DND-41 (cell line): ENCODE measurements at regions not wholly inside any gene's neighbourhood (a gene's known extent, or its start where the extent isn't known, plus 50 kb on each side); places are given as distances from the start of the nearest gene placed in this dataset.

ENCODE experiments used
- ATAC-seq: fragments of 200-7000 bp; cut with Tn5 transposase; 3 replicates; pipeline ENCODE4 v1.9.1; 2021; ENCODE audit warnings: low read depth; ENCODE audit not compliant: insufficient read depth
- DNase-seq: peaks from one replicate; pipeline ENCODE4 v3.0.0-alpha.2; 2020
- H2AFZ ChIP-seq: 2 replicates; pipeline ENCODE4 v1.6.0; 2012; ENCODE audit warnings: low read depth, low read length
- H3K27ac ChIP-seq: 2 replicates; pipeline ENCODE4 v1.5.1; 2012; ENCODE audit warnings: low read length, inconsistent platforms
- H3K27me3 ChIP-seq: fragments of 200-600 bp; sonication (generic); 2 replicates; pipeline ENCODE4 v1.6.0; 2012; ENCODE audit warnings: low read length, mild to moderate bottlenecking, inconsistent platforms; ENCODE audit not compliant: insufficient read depth, poor library complexity
- H3K36me3 ChIP-seq: 2 replicates; pipeline ENCODE4 v1.5.1; 2012; ENCODE audit warnings: low read length, inconsistent platforms; ENCODE audit not compliant: insufficient read depth
- H3K4me1 ChIP-seq: 2 replicates; pipeline ENCODE4 v1.5.1; 2012; ENCODE audit warnings: mild to moderate bottlenecking, low read length; ENCODE audit not compliant: insufficient read depth
- H3K4me2 ChIP-seq: 2 replicates; pipeline ENCODE4 v1.6.0; 2012; ENCODE audit warnings: mild to moderate bottlenecking, moderate library complexity, low read length, inconsistent platforms; ENCODE audit not compliant: insufficient read depth
- H3K4me3 ChIP-seq, 2 experiments: fragments of 200-600 bp in 1 of 2; shearing (Covaris generic) in 1 of 2; 2 replicates each; pipeline ENCODE4 v1.5.1; 2012 to 2016; ENCODE audit warnings: inconsistent platforms in 2 of 2, low read length in 2 of 2, mild to moderate bottlenecking in 2 of 2, low read depth in 1 of 2, moderate library complexity in 1 of 2
- H3K79me2 ChIP-seq: 2 replicates; pipeline ENCODE4 v1.6.0; 2012; ENCODE audit warnings: low read length, inconsistent platforms; ENCODE audit not compliant: insufficient read depth
- H3K9ac ChIP-seq: 2 replicates; pipeline ENCODE4 v1.6.0; 2012; ENCODE audit warnings: low read depth, mild to moderate bottlenecking, inconsistent platforms, low read length, moderate library complexity
- H3K9me3 ChIP-seq: 2 replicates; pipeline ENCODE4 v1.5.1; 2012; ENCODE audit warnings: low read length, moderate library complexity, mild to moderate bottlenecking, inconsistent platforms; ENCODE audit not compliant: insufficient read depth, severe bottlenecking
- H4K20me1 ChIP-seq: 2 replicates; pipeline ENCODE4 v1.6.0; 2012; ENCODE audit warnings: low read length; ENCODE audit not compliant: insufficient read depth
- CTCF ChIP-seq: IDR thresholded peaks from 2 replicates; pipeline ENCODE4 v1.5.1; 2012; ENCODE audit warnings: borderline replicate concordance, low read length, moderate library complexity, mild to moderate bottlenecking; ENCODE audit not compliant: poor library complexity, severe bottlenecking; ENCODE audit errors: extremely low read depth
- EZH2 ChIP-seq: IDR thresholded peaks from 3 replicates; pipeline ENCODE4 v1.6.1; 2012; ENCODE audit warnings: borderline replicate concordance, low read depth, mild to moderate bottlenecking, moderate library complexity, low read length, inconsistent platforms; ENCODE audit not compliant: severe bottlenecking

DNA sequence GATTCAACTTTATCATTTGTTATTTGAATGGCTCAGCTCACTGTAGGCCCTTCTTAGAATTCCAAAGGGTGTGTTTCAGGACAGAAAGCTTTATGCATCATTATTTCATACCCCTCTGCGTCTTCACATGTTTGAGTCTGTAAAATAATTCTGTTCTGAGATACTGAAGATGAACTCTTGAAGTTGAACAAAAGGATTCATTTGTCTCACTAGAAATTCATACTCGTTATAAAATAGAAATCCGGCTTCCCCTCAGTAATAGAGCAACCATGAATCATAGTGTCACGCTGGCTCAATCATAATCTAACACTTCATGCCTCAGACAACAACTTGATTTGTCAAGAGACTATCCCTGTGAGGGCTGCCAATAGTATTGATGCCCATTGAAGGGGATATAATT lies 1015.4 kb upstream of the SEMA6D start:
- H3K9me3 ChIP-seq = no peaks in the 10 kb centered on the region
- H3K36me3 ChIP-seq = no peaks in the 10 kb centered on the region
- no peak overlapping the region for H3K9ac ChIP-seq
- H3K27me3 ChIP-seq = no peaks in the 10 kb centered on the region
- H3K4me2 ChIP-seq = no peak overlapping the region
- H2AFZ ChIP-seq = no peak overlapping the region
- no peak for TF ChIP-seq EZH2
- no peak for TF ChIP-seq CTCF
- no peak overlapping the region for H3K4me3 ChIP-seq
- H3K4me1 ChIP-seq = no peaks in the 10 kb centered on the region
- no peaks in the 10 kb centered on the region for H4K20me1 ChIP-seq
- H3K79me2 ChIP-seq = no peaks in the 10 kb centered on the region
- ATAC-seq (no peak), DNase-seq (no peak)
- no peak overlapping the region for H3K27ac ChIP-seq

DNA sequence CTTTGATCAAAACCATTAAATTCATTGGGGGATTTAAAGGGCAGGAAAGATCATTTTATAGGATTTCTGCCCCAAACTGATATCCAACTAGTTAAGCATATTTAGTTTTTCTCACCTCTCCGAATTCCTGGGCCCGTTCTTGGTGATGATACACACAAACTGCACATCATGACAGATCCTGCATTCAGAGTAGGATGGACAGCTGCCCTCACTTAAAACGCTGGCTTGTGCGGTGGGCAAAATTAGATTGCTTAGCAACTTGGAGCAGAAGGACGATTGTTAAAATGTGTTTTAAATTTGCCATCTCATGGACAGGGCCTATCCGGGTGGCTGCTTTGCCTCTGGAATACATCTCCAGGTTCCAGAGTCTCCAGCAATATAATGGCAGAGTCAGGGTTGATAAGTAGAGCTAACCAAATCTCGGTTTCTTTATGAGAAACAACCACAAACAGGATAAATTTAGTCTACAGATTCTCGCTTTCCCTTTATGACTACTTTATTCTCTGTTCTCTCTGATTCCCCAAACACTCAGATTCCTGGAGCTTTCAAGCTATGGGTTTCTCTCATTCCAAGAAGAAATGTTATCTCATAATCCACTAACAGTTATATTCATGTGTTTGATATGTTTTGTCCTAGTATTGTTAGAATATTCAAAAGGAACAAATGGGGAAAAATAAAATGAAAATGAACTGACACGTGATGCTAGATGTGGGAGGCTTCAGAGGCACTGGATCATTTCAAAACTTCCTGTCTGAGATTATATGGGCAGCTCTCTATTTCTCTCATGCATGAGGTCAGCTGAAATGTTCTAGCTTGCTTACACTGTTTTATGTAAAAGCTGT lies 1014.1 kb upstream of the SEMA6D start:
- no peak overlapping the region for H3K9ac ChIP-seq
- no peaks in the 10 kb centered on the region for H4K20me1 ChIP-seq
- H3K9me3 ChIP-seq = no peaks in the 10 kb centered on the region
- ATAC-seq = no peak
- H3K4me3 ChIP-seq = no peak overlapping the region
- TF ChIP-seq CTCF = no peak
- TF ChIP-seq EZH2 = no peak
- H2AFZ ChIP-seq = no peak overlapping the region
- no peaks in the 10 kb centered on the region for H3K79me2 ChIP-seq
- DNase-seq = no peak
- H3K27me3 ChIP-seq = no peaks in the 10 kb centered on the region
- H3K36me3 ChIP-seq = no peaks in the 10 kb centered on the region
- no peaks in the 10 kb centered on the region for H3K4me1 ChIP-seq
- H3K27ac ChIP-seq = no peak overlapping the region
- no peak overlapping the region for H3K4me2 ChIP-seq

DNA sequence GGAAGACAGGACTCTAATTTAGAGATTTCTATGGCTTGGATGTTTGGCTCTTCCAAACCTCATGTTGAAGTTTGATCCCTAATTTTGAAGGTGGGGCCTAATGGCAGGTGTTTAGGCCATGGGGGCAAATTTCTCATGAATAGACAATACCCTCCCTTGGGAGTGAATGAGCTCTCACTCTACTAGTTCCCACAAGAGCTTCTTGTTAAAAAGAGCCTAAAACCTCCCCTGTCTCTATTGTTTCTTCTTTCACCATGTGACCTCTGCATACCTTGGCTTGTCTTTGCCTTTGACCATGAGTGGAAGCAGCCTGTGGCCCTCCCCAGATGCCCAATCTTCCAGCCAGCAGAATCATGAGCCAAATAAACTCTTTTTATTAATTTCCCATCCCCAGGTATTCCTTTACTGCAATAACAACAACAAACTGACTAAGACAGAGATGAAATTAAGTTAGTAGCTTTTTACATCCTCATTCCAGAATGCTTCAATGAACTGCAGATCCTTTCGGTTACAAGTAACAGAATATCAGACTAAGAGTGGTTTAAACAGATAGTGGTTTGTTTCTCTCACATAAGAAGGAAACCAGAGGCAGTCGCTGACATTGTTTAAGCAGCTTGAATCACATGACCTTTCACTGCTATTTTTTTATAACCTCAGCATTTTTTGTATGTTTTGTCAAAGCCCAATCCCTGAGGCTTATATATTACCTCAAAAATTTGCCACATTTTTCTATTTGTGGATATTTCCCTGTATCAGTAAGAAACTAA lies 1013.3 kb upstream of the SEMA6D start:
- Histone ChIP-seq H3K27ac (no peak overlapping the region), H3K4me3 (no peak overlapping the region), H3K79me2 (no peaks in the 10 kb centered on the region), H3K9me3 (no peaks in the 10 kb centered on the region), H3K4me1 (no peaks in the 10 kb centered on the region), H3K9ac (no peak overlapping the region), H2AFZ (no peak overlapping the region), H3K36me3 (no peaks in the 10 kb centered on the region), H3K27me3 (no peaks in the 10 kb centered on the region), H3K4me2 (no peak overlapping the region), H4K20me1 (no peaks in the 10 kb centered on the region)
- ATAC-seq = no peak
- no peak for DNase-seq
- no peak for TF ChIP-seq EZH2
- no peak for TF ChIP-seq CTCF
